ENCODE measurements at regions not wholly inside any gene's neighbourhood (a gene's known extent, or its start where the extent isn't known, plus 50 kb on each side); places are given as distances from the start of the nearest gene placed in this dataset.

GRCh38 chr2:16033032-16033293 lies 92.6 kb downstream of the MYCN start:
- no peak overlapping the region for H3K23ac ChIP-seq (ENCODE audit: insufficient read length)
- no peak overlapping the region for H3K9ac ChIP-seq (replicated peaks in 1 of 4; ENCODE audit: extremely low read depth in 1 of 4, low read depth in 3 of 4, low read length in 3 of 4)
- no peaks in the 10 kb centered on the region; the same call in 1 of the 2 replicates for H3K23me2 ChIP-seq (ENCODE audit: low read depth, low read length)
- no peaks in the 10 kb centered on the region for H4K20me1 ChIP-seq (replicated peaks in 1 of 2; ENCODE audit: control insufficient read depth in 1 of 2, insufficient read depth in 2 of 2, low read length in 2 of 2)
- no peak overlapping the region for H3K18ac ChIP-seq (ENCODE audit: extremely low read depth, low read length)
- H3K79me2 ChIP-seq (ENCODE audit: control insufficient read depth in 1 of 2, insufficient read depth in 2 of 2, low read length in 2 of 2) = no peaks in the 10 kb centered on the region
- no peaks in the 10 kb centered on the region for H3K79me1 ChIP-seq (ENCODE audit: low read depth, low read length)
- H3K36me3 ChIP-seq (ENCODE audit: control insufficient read depth in 2 of 4, insufficient read depth in 4 of 4, low read length in 3 of 4) = no peaks in the 10 kb centered on the region
- FAIRE-seq = no peak
- ChIA-PET POLR2A (ENCODE audit: partially characterized antibody) (no interaction called here), CTCF (ENCODE audit: partially characterized antibody) (interaction anchor here (0.9 to 7.3 kb wide), 22 partner anchors 10 to 398 kb away, joined by 3 to 120 read pairs (median 6); partner anchors contain the start of gene MYCN)
- H3K4me2 ChIP-seq (ENCODE audit: insufficient read depth in 1 of 2, low read depth in 2 of 2, low read length in 2 of 2) = no peak overlapping the region
- no peak overlapping the region for H2BK20ac ChIP-seq (ENCODE audit: low read length)
- no peak overlapping the region for H3K4ac ChIP-seq (replicated peaks; ENCODE audit: insufficient read length, low read depth, low read length)
- H3K27ac ChIP-seq (ENCODE audit: low read depth, low read length) = no peak overlapping the region
- DNase-seq (ENCODE audit: low read depth in 1 of 2, low spot score in 2 of 2) = no peak
- no peaks in the 10 kb centered on the region for H3K9me3 ChIP-seq (ENCODE audit: insufficient read depth in 2 of 2, low read depth in 1 of 2, low read length in 1 of 2)
- H4K8ac ChIP-seq (ENCODE audit: extremely low read depth, insufficient read depth, low read length) = no peak overlapping the region
- H2AK5ac ChIP-seq (ENCODE audit: low read depth, low read length) = no peak overlapping the region
- H3K14ac ChIP-seq (ENCODE audit: insufficient read length) = no peak overlapping the region
- H2BK5ac ChIP-seq (ENCODE audit: low read depth, low read length) = no peak overlapping the region
- WGBS, 2 experiments (ENCODE audit: extremely low coverage in 1 of 2, insufficient coverage in 1 of 2, insufficient read length in 1 of 2, insufficient replicate concordance in 2 of 2, low coverage in 1 of 2, low lambda C conversion rate in 2 of 2, missing lambda C conversion rate in 1 of 2) = 95% methylated on average over 4 of the region's 4 CpGs; no CpG with 5 or more reads in 1 of the 2 experiments
- H2AFZ ChIP-seq (ENCODE audit: low read length) = no peak overlapping the region
- H3K4me1 ChIP-seq (replicated peaks in 1 of 4; ENCODE audit: control insufficient read depth in 3 of 4, insufficient read depth in 4 of 4, low read length in 3 of 4) = peaks cover 2 to 8% (median 4%) of the 10 kb centered on the region in 4 experiments
- no peak overlapping the region for H2BK120ac ChIP-seq (replicated peaks; ENCODE audit: low read depth, low read length)
- H2BK15ac ChIP-seq (ENCODE audit: low read length) = no peak overlapping the region
- H4K91ac ChIP-seq (replicated peaks; ENCODE audit: insufficient read length, low read length) = no peak overlapping the region
- no peaks in the 10 kb centered on the region for H3K27me3 ChIP-seq (replicated peaks in 1 of 4; ENCODE audit: control insufficient read depth in 3 of 4, extremely low read depth in 1 of 4, insufficient read depth in 3 of 4, low read length in 3 of 4)
- no peak overlapping the region for H3K4me3 ChIP-seq (ENCODE audit: extremely low read depth in 1 of 4, insufficient read depth in 2 of 4, low read depth in 3 of 4, low read length in 4 of 4)
- no peak overlapping the region for H3K56ac ChIP-seq (replicated peaks; ENCODE audit: insufficient read length, low read depth, low read length)
- no peak overlapping the region for H2BK12ac ChIP-seq (ENCODE audit: low read depth, low read length)
- H4K5ac ChIP-seq (ENCODE audit: insufficient read length, low read depth, low read length) = no peak overlapping the region
- TF ChIP-seq ZNF274 (IDR thresholded peaks at IDR 0.05; ENCODE audit: borderline replicate concordance, extremely low read depth, low read length) (no peak), SAP30 (IDR thresholded peaks at IDR 0.05; ENCODE audit: insufficient read depth, insufficient replicate concordance, low read length) (no peak), USF2 (IDR thresholded peaks at IDR 0.05; ENCODE audit: low read length) (no peak), CREB1 (IDR thresholded peaks at IDR 0.05) (no peak), SIX5 (IDR thresholded peaks at IDR 0.05; ENCODE audit: low read depth, low read length) (no peak), YY1 (IDR thresholded peaks at IDR 0.05; ENCODE audit: low read depth, low read length) (no peak), CBX8 (IDR thresholded peaks at IDR 0.05; ENCODE audit: borderline replicate concordance, low read depth, low read length) (no peak), SRF (IDR thresholded peaks at IDR 0.05; ENCODE audit: low read depth, low read length) (no peak), MAFK (IDR thresholded peaks at IDR 0.05; ENCODE audit: low read depth, low read length) (no peak), ASH2L (IDR thresholded peaks at IDR 0.05; ENCODE audit: low read length) (no peak)

Measured in H1 (cell line).